COR-L47 (cell line): ENCODE measurements at regions not wholly inside any gene's neighbourhood (a gene's known extent, or its start where the extent isn't known, plus 50 kb on each side); places are given as distances from the start of the nearest gene placed in this dataset.
"Not testable (repeated sequence)": the region's sequence is repeated elsewhere in the genome, so short reads cannot be mapped to it uniquely, and the experiment has no call there.

Experiments used
- DNase-seq: peaks from one replicate; lab custom pipeline; 2025; lab: John Stamatoyannopoulos, UW

- no peak for DNase-seq
These were observed 284.5 kb upstream of the TRPC5 start for GRCh38 chrX:112367065-112367464.

- DNase-seq = no peak
These were observed 277.3 kb upstream of the TRPC5 start for GRCh38 chrX:112359906-112360305.

- no peak for DNase-seq
These were observed 273.4 kb upstream of the TRPC5 start for GRCh38 chrX:112355931-112356330.

- DNase-seq = no peak
These were observed 259.0 kb upstream of the TRPC5 start for GRCh38 chrX:112341598-112341997.

GRCh38 chrX:112313201-112313600, 230.6 kb upstream of the TRPC5 start:
- DNase-seq = no peak

GRCh38 chrX:112306027-112306426, 223.5 kb upstream of the TRPC5 start:
- DNase-seq = no peak

GRCh38 chrX:112279940-112280339, 197.4 kb upstream of the TRPC5 start:
- no peak for DNase-seq

- no peak for DNase-seq
These were observed 188.4 kb upstream of the TRPC5 start for GRCh38 chrX:112270991-112271390.

GRCh38 chrX:112266136-112266535, 183.6 kb upstream of the TRPC5 start:
- DNase-seq = no peak

- DNase-seq = no peak
These were observed 176.8 kb upstream of the TRPC5 start for GRCh38 chrX:112259375-112259774.

- no peak for DNase-seq
These were observed 172.3 kb upstream of the TRPC5 start for GRCh38 chrX:112254896-112255295.

GRCh38 chrX:112247714-112248113, 165.1 kb upstream of the TRPC5 start:
- DNase-seq = no peak

GRCh38 chrX:112235547-112235946, 153.0 kb upstream of the TRPC5 start:
- no peak for DNase-seq

- DNase-seq = no peak
These were observed 150.6 kb upstream of the TRPC5 start for GRCh38 chrX:112233164-112233563.

- not testable (repeated sequence) for DNase-seq
These were observed 144.2 kb upstream of the TRPC5 start for GRCh38 chrX:112226795-112227194.

- no peak for DNase-seq
These were observed 140.8 kb upstream of the TRPC5 start for GRCh38 chrX:112223391-112223790.

GRCh38 chrX:112218388-112218787, 135.8 kb upstream of the TRPC5 start:
- DNase-seq = no peak

- DNase-seq = no peak
These were observed 128.9 kb upstream of the TRPC5 start for GRCh38 chrX:112211459-112211858.

GRCh38 chrX:112197840-112198239, 115.3 kb upstream of the TRPC5 start:
- no peak for DNase-seq

GRCh38 chrX:112190646-112191045, 108.1 kb upstream of the TRPC5 start:
- no peak for DNase-seq

GRCh38 chrX:112181361-112181760, 98.8 kb upstream of the TRPC5 start:
- DNase-seq = not testable (repeated sequence)

GRCh38 chrX:112164420-112164819, 81.8 kb upstream of the TRPC5 start:
- no peak for DNase-seq

- DNase-seq = no peak
These were observed 81.3 kb upstream of the TRPC5 start for GRCh38 chrX:112163906-112164305.

GRCh38 chrX:112148397-112148796, 65.8 kb upstream of the TRPC5 start:
- DNase-seq = no peak

GRCh38 chrX:112147206-112147605, 64.6 kb upstream of the TRPC5 start:
- DNase-seq = no peak
